ENCODE measurements at regions not wholly inside any gene's neighbourhood (a gene's known extent, or its start where the extent isn't known, plus 50 kb on each side); places are given as distances from the start of the nearest gene placed in this dataset.
"Not testable (repeated sequence)": the region's sequence is repeated elsewhere in the genome, so short reads cannot be mapped to it uniquely, and the experiment has no call there.

- Histone ChIP-seq H3K4me2 (ENCODE audit: insufficient read depth, insufficient read length, low read length) (no peak overlapping the region), H3T11ph (ENCODE audit: low read length) (no peak overlapping the region), H3K14ac (ENCODE audit: insufficient read depth, low read length) (no peak overlapping the region), H2AK5ac (ENCODE audit: insufficient read length, low read length) (no peak overlapping the region), H3K23me2 (ENCODE audit: insufficient read length, low read depth, low read length, poor library complexity, severe bottlenecking) (no peaks in the 10 kb centered on the region), H3K4me1 (ENCODE audit: insufficient read depth, low read length) (no peaks in the 10 kb centered on the region), H3K27me3 (ENCODE audit: insufficient read depth, low read length) (no peaks in the 10 kb centered on the region), H3K9ac (ENCODE audit: extremely low read depth, insufficient read length, low read length) (no peak overlapping the region), H4K8ac (replicated peaks; ENCODE audit: insufficient read length, low read depth, low read length) (no peak overlapping the region), H3K9me3 (ENCODE audit: control insufficient read depth, low read depth, low read length) (no peaks in the 10 kb centered on the region), H3K27ac (ENCODE audit: insufficient read length, low read depth, low read length) (no peak overlapping the region), H3K56ac (ENCODE audit: insufficient read length, low read depth, low read length) (no peak overlapping the region), H3K79me1 (ENCODE audit: insufficient read depth, low read depth, low read length, poor library complexity, severe bottlenecking) (no peaks in the 10 kb centered on the region), H2BK12ac (ENCODE audit: insufficient read length, low read depth, low read length) (no peak overlapping the region), H3K23ac (ENCODE audit: insufficient read length, low read depth, low read length) (no peak overlapping the region), H2BK5ac (ENCODE audit: insufficient read length, low read length) (no peak overlapping the region), H2BK15ac (ENCODE audit: low read depth, low read length) (no peak overlapping the region), H4K91ac (ENCODE audit: insufficient read length, low read depth, low read length) (no peak overlapping the region), H3K4ac (ENCODE audit: low read depth, low read length) (no peak overlapping the region), H2BK120ac (ENCODE audit: low read depth, low read length, poor library complexity, severe bottlenecking) (no peak overlapping the region), H2BK20ac (ENCODE audit: low read depth, low read length, poor library complexity, severe bottlenecking) (no peak overlapping the region), H2AFZ (ENCODE audit: low read length) (no peak overlapping the region), H3K18ac (ENCODE audit: insufficient read length, low read depth, low read length) (no peak overlapping the region), H4K5ac (ENCODE audit: insufficient read length, low read depth, low read length) (no peak overlapping the region), H3K79me2 (ENCODE audit: insufficient read depth, low read length) (no peaks in the 10 kb centered on the region), H4K20me1 (ENCODE audit: control insufficient read depth, insufficient read depth, insufficient read length) (no peaks in the 10 kb centered on the region)
- Mint-ChIP-seq H3K9me3 (peaks cover 2 to 10% of the 10 kb centered on the region in 2 experiments; a peak in 4 of 5 replicates), H3K27me3 (ENCODE audit: low read depth) (peaks cover 2% of the 10 kb centered on the region; the same call in 1 of the 2 replicates), H3K4me3 (no peak overlapping the region), H3K36me3 (ENCODE audit: insufficient read depth in 1 of 3, low read depth in 3 of 3) (peaks cover 0 to 5% (median 0%) of the 10 kb centered on the region in 3 experiments; a peak in 2 of 7 replicates), H3K27ac (no peak overlapping the region), H3K4me1 (peaks cover 3 to 5% of the 10 kb centered on the region in 2 experiments)
- TF ChIP-seq CTCF (conservative IDR thresholded peaks at IDR 0.05) = no peak
- DNase-seq = no peak
- WGBS (ENCODE audit: extremely low coverage, insufficient read length, low lambda C conversion rate) = no CpG with 5 or more reads among the region's 2 CpGs
Observed at GRCh38 chr12:27164330-27165040, 79.6 kb upstream of the STK38L start.

GRCh38 chr12:27165958-27166357, 78.1 kb upstream of the STK38L start:
- not testable (repeated sequence) for H3T11ph ChIP-seq (ENCODE audit: low read length); H4K20me1 ChIP-seq (ENCODE audit: control insufficient read depth, insufficient read depth, insufficient read length); H3K23ac ChIP-seq (ENCODE audit: insufficient read length, low read depth, low read length); H3K4ac ChIP-seq (ENCODE audit: low read depth, low read length); H3K27ac ChIP-seq (ENCODE audit: insufficient read length, low read depth, low read length); H3K9ac ChIP-seq (ENCODE audit: extremely low read depth, insufficient read length, low read length); H3K23me2 ChIP-seq (ENCODE audit: insufficient read length, low read depth, low read length, poor library complexity, severe bottlenecking); H3K79me1 ChIP-seq (ENCODE audit: insufficient read depth, low read depth, low read length, poor library complexity, severe bottlenecking); H3K36me3 Mint-ChIP-seq (ENCODE audit: insufficient read depth in 1 of 3, low read depth in 3 of 3); H2BK12ac ChIP-seq (ENCODE audit: insufficient read length, low read depth, low read length); H3K4me1 ChIP-seq (ENCODE audit: insufficient read depth, low read length); H2AFZ ChIP-seq (ENCODE audit: low read length); H2BK20ac ChIP-seq (ENCODE audit: low read depth, low read length, poor library complexity, severe bottlenecking); H4K91ac ChIP-seq (ENCODE audit: insufficient read length, low read depth, low read length); H3K56ac ChIP-seq (ENCODE audit: insufficient read length, low read depth, low read length); H2BK5ac ChIP-seq (ENCODE audit: insufficient read length, low read length); H2BK15ac ChIP-seq (ENCODE audit: low read depth, low read length); H3K27ac Mint-ChIP-seq; H3K4me3 Mint-ChIP-seq; H4K5ac ChIP-seq (ENCODE audit: insufficient read length, low read depth, low read length); H3K27me3 Mint-ChIP-seq (ENCODE audit: low read depth); H2AK5ac ChIP-seq (ENCODE audit: insufficient read length, low read length); H3K79me2 ChIP-seq (ENCODE audit: insufficient read depth, low read length); H3K4me2 ChIP-seq (ENCODE audit: insufficient read depth, insufficient read length, low read length); H4K8ac ChIP-seq (replicated peaks; ENCODE audit: insufficient read length, low read depth, low read length); DNase-seq; H3K9me3 ChIP-seq (ENCODE audit: control insufficient read depth, low read depth, low read length); H3K4me1 Mint-ChIP-seq; H3K14ac ChIP-seq (ENCODE audit: insufficient read depth, low read length); H3K27me3 ChIP-seq (ENCODE audit: insufficient read depth, low read length); H3K18ac ChIP-seq (ENCODE audit: insufficient read length, low read depth, low read length); H2BK120ac ChIP-seq (ENCODE audit: low read depth, low read length, poor library complexity, severe bottlenecking)
- no CpG with 5 or more reads among the region's 1 CpG for WGBS (ENCODE audit: extremely low coverage, insufficient read length, low lambda C conversion rate)
- peaks cover 7 to 13% of the 10 kb centered on the region in 2 experiments for H3K9me3 Mint-ChIP-seq
